MM.1S (cell line): ENCODE measurements at regions not wholly inside any gene's neighbourhood (a gene's known extent, or its start where the extent isn't known, plus 50 kb on each side); places are given as distances from the start of the nearest gene placed in this dataset.

ENCODE experiments used
- DNase-seq: peaks from one replicate; pipeline ENCODE4 v3.0.0-alpha.2; 2015
- H2AFZ ChIP-seq: fragments of 300-600 bp; sonication (generic); 2 replicates; pipeline ENCODE4 v1.6.0; 2016; ENCODE audit warnings: antibody characterized with exemption, low read length
- H3F3A ChIP-seq: fragments of 300-600 bp; sonication (generic); 2 replicates; pipeline ENCODE4 v1.6.1; 2016; ENCODE audit warnings: mild to moderate bottlenecking, antibody characterized with exemption, low read length, moderate library complexity, mixed read lengths; ENCODE audit not compliant: insufficient read depth
- H3K27ac ChIP-seq: fragments of 300-600 bp; sonication (generic); 2 replicates; pipeline ENCODE4 v1.5.1; 2016; ENCODE audit warnings: mild to moderate bottlenecking, low read length
- H3K27me3 ChIP-seq: fragments of 300-600 bp; sonication (generic); replicated peaks from 2 replicates; pipeline ENCODE4 v1.6.0; 2016; ENCODE audit warnings: low read length; ENCODE audit not compliant: insufficient read depth
- H3K36me3 ChIP-seq: fragments of 300-600 bp; sonication (generic); replicated peaks from 2 replicates; pipeline ENCODE4 v1.6.1; 2016; ENCODE audit warnings: mild to moderate bottlenecking, low read length, mixed read lengths; ENCODE audit not compliant: insufficient read depth
- H3K4me1 ChIP-seq: fragments of 300-600 bp; sonication (generic); 2 replicates; pipeline ENCODE4 v1.6.1; 2016; ENCODE audit warnings: low read length, mixed read lengths
- H3K4me2 ChIP-seq: fragments of 300-600 bp; sonication (generic); 2 replicates; pipeline ENCODE4 v1.6.0; 2016; ENCODE audit warnings: low read depth, low read length
- H3K4me3 ChIP-seq: fragments of 300-600 bp; sonication (generic); 2 replicates; pipeline ENCODE4 v1.5.1; 2016; ENCODE audit warnings: low read length, mixed read lengths
- H3K79me2 ChIP-seq: fragments of 300-600 bp; sonication (generic); 2 replicates; pipeline ENCODE4 v1.6.1; 2016; ENCODE audit warnings: mixed run types, low read length, mixed read lengths
- H3K9ac ChIP-seq: fragments of 300-600 bp; sonication (generic); 2 replicates; pipeline ENCODE4 v1.6.1; 2016; ENCODE audit warnings: low read length, mixed read lengths
- H3K9me2 ChIP-seq: fragments of 300-600 bp; sonication (generic); replicated peaks from 2 replicates; pipeline ENCODE4 v1.6.1; 2016; ENCODE audit warnings: mild to moderate bottlenecking, low read length, mixed read lengths; ENCODE audit not compliant: insufficient read depth
- H3K9me3 ChIP-seq: fragments of 300-600 bp; sonication (generic); replicated peaks from 2 replicates; pipeline ENCODE4 v1.6.1; 2016; ENCODE audit warnings: mild to moderate bottlenecking, low read length, mixed read lengths; ENCODE audit not compliant: insufficient read depth
- H4K20me1 ChIP-seq: fragments of 300-600 bp; sonication (generic); 2 replicates; pipeline ENCODE4 v1.6.1; 2016; ENCODE audit warnings: mild to moderate bottlenecking, low read length, moderate library complexity, mixed read lengths; ENCODE audit not compliant: insufficient read depth
- EZH2 ChIP-seq: fragments of 300-600 bp; sonication (generic); optimal IDR thresholded peaks from 2 replicates; pipeline ENCODE3; 2017; ENCODE audit warnings: low read depth, mild to moderate bottlenecking, antibody characterized with exemption, low read length, mixed read lengths
- EZH2phosphoT487 ChIP-seq: fragments of 300-600 bp; sonication (generic); IDR thresholded peaks from 2 replicates; pipeline ENCODE4 v1.6.1; 2018; ENCODE audit warnings: antibody characterized with exemption, low read length
- TF ChIP-seq, protein P1 (sequence below): fragments of 300-600 bp; sonication (generic); IDR thresholded peaks from 2 replicates; pipeline ENCODE4 v1.5.1; 2016; ENCODE audit warnings: antibody characterized with exemption, low read length, mixed read lengths

DNA sequence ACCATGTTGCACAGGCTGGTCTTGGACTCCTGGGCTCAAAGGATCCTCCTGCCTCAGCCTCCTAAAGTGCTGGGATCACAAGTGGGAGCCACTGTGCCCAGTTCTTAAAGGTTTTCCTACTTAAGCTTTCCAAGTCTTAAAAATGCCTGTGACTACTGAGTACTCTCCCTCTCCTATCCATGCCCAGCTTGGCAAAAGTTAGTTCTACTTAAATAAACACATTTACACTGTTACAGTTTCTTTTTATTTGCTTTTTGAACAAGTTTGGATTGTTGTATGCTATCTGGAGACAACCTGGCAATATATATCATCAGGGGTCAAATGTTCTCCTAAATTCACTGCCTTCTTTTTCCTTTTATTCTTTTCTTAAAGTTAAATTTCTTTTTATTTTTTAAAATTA is 61.0 kb upstream of the GCM1 start:
- Histone ChIP-seq H3K4me1 (0 out of 2 replicates have a peak, but pooled peaks cover 3% of the 10 kb centered on the region), H4K20me1 (no peaks in the 10 kb centered on the region), H3K4me2 (no peak overlapping the region), H3K9me3 (no peaks in the 10 kb centered on the region), H3K79me2 (no peaks in the 10 kb centered on the region), H3K9ac (no peak overlapping the region), H3K27me3 (no peaks in the 10 kb centered on the region), H3K9me2 (no peaks in the 10 kb centered on the region), H3K4me3 (no peak overlapping the region), H3F3A (no peaks in the 10 kb centered on the region), H3K27ac (no peak overlapping the region), H2AFZ (no peak overlapping the region), H3K36me3 (no peaks in the 10 kb centered on the region)
- TF ChIP-seq, protein P1, sequence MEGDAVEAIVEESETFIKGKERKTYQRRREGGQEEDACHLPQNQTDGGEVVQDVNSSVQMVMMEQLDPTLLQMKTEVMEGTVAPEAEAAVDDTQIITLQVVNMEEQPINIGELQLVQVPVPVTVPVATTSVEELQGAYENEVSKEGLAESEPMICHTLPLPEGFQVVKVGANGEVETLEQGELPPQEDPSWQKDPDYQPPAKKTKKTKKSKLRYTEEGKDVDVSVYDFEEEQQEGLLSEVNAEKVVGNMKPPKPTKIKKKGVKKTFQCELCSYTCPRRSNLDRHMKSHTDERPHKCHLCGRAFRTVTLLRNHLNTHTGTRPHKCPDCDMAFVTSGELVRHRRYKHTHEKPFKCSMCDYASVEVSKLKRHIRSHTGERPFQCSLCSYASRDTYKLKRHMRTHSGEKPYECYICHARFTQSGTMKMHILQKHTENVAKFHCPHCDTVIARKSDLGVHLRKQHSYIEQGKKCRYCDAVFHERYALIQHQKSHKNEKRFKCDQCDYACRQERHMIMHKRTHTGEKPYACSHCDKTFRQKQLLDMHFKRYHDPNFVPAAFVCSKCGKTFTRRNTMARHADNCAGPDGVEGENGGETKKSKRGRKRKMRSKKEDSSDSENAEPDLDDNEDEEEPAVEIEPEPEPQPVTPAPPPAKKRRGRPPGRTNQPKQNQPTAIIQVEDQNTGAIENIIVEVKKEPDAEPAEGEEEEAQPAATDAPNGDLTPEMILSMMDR, result no peak
- no peak for TF ChIP-seq EZH2
- TF ChIP-seq EZH2phosphoT487, result no peak
- no peak for DNase-seq

DNA sequence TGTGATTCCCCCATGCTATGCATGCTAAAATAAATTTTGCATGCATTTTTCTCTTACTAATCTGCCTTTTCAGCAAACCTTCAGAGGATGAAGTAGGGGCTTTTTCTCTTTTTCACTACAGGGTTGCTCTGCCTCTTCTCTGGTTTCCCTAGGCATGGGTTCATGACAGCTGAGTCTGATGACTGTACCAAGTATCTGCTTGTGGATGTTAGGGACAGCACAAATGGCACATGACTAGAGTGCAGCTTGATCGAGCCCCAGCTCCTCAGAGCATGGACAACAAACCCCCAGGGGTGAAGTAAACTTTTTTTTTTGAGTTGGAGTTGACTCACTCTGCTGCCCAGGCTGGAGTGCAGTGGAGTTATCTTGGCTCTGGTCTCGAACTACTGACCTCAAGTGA is 57.1 kb upstream of the GCM1 start:
- Histone ChIP-seq H3K4me1 (peaks cover 7% of the 10 kb centered on the region; the same call in 1 of the 2 replicates), H3K9ac (no peak overlapping the region), H3K4me3 (no peak overlapping the region), H4K20me1 (no peaks in the 10 kb centered on the region), H2AFZ (no peak overlapping the region), H3F3A (no peaks in the 10 kb centered on the region), H3K4me2 (no peak overlapping the region), H3K79me2 (no peaks in the 10 kb centered on the region), H3K9me3 (no peaks in the 10 kb centered on the region), H3K36me3 (no peaks in the 10 kb centered on the region), H3K9me2 (no peaks in the 10 kb centered on the region), H3K27me3 (no peaks in the 10 kb centered on the region), H3K27ac (no peak overlapping the region)
- TF ChIP-seq EZH2phosphoT487, result no peak
- TF ChIP-seq EZH2, result no peak
- TF ChIP-seq, protein P1, result no peak
- no peak for DNase-seq

DNA sequence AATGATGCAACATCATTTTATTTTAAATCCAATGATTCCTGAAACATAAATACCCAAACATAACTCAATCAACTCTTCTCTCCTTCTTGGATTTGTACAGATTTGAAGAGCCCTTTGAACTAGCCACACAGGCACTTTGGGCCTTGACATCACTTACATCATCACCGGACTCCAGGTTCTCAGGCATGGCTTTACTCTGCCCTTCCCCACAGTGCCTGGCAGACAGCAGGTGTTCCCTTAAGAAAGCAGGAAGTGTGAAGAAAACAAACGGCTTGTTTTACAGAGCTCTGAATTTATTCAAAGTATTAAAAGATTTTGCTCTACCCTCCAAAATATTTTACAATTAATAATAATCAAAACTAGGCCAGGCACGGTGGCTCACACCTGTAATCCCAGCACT is 54.8 kb upstream of the GCM1 start:
- TF ChIP-seq, protein P1, result no peak
- TF ChIP-seq EZH2phosphoT487 (no peak), EZH2 (no peak)
- Histone ChIP-seq H3K36me3 (no peaks in the 10 kb centered on the region), H3K27ac (no peak overlapping the region)

More for the DNA sequence above, 54.8 kb upstream of the GCM1 start:
- Histone ChIP-seq H3K9me2 (no peaks in the 10 kb centered on the region), H3K4me3 (no peak overlapping the region), H3K4me1 (peaks cover 14% of the 10 kb centered on the region), H2AFZ (no peak overlapping the region), H3K9me3 (no peaks in the 10 kb centered on the region), H4K20me1 (no peaks in the 10 kb centered on the region), H3F3A (no peaks in the 10 kb centered on the region), H3K9ac (no peak overlapping the region), H3K79me2 (no peaks in the 10 kb centered on the region), H3K4me2 (no peak overlapping the region), H3K27me3 (no peaks in the 10 kb centered on the region)
- DNase-seq, result no peak
